ENCODE measurements at regions not wholly inside any gene's neighbourhood (a gene's known extent, or its start where the extent isn't known, plus 50 kb on each side); places are given as distances from the start of the nearest gene placed in this dataset.

DNA sequence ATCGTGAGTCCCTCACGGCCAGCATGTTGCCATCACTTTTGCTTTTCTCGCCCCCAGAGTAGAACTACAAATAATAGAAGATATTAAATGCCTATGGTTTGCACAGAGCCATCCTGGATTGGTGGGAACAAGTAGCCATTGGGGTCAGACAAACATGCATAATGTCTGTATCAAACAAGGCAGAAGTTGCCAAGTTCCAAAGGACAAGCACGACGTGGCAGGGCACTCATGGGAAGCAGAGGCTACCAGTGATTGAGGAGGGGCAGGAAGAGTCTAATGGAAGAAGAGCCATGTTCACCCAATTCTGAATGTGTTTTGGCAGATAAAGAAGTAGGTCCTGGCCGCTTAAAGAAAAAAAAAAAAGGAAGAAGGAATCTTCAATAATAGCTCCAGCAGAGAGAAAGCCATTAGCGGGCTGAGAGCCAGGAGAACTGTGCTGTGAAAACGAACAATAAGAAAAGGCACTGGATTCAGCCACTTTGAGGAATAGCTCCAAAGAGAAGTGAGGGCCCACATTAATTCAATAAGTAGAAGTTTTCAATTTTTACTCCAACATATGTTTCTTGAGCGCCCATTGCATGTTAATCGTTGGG is 153.7 kb upstream of the ADCY2 start:
- H3K9me3 ChIP-seq (ENCODE audit: control insufficient read depth, insufficient read depth, low read length): no peaks in the 10 kb centered on the region
- no peak overlapping the region for H3K4me3 ChIP-seq (ENCODE audit: low read length)
- no peaks in the 10 kb centered on the region for H3K79me2 ChIP-seq (ENCODE audit: control insufficient read depth, low read length)
- H3K27me3 ChIP-seq (ENCODE audit: control insufficient read depth, low read length): no peaks in the 10 kb centered on the region
- H3F3A ChIP-seq (ENCODE audit: control insufficient read depth, insufficient read depth): no peaks in the 10 kb centered on the region
- no peaks in the 10 kb centered on the region for H3K36me3 ChIP-seq (ENCODE audit: control insufficient read depth, low read length)
- H4K20me1 ChIP-seq (ENCODE audit: control insufficient read depth, insufficient read depth, low read depth, low read length): no peaks in the 10 kb centered on the region
- no peaks in the 10 kb centered on the region for H3K9me2 ChIP-seq (replicated peaks; ENCODE audit: control insufficient read depth, low read length)
- no peak overlapping the region for H3K4me2 ChIP-seq (ENCODE audit: low read length)
- no peaks in the 10 kb centered on the region for H3K4me1 ChIP-seq (ENCODE audit: control insufficient read depth, low read length)
- H3K27ac ChIP-seq (ENCODE audit: low read depth, low read length): no peak overlapping the region
- TF ChIP-seq, protein P1, sequence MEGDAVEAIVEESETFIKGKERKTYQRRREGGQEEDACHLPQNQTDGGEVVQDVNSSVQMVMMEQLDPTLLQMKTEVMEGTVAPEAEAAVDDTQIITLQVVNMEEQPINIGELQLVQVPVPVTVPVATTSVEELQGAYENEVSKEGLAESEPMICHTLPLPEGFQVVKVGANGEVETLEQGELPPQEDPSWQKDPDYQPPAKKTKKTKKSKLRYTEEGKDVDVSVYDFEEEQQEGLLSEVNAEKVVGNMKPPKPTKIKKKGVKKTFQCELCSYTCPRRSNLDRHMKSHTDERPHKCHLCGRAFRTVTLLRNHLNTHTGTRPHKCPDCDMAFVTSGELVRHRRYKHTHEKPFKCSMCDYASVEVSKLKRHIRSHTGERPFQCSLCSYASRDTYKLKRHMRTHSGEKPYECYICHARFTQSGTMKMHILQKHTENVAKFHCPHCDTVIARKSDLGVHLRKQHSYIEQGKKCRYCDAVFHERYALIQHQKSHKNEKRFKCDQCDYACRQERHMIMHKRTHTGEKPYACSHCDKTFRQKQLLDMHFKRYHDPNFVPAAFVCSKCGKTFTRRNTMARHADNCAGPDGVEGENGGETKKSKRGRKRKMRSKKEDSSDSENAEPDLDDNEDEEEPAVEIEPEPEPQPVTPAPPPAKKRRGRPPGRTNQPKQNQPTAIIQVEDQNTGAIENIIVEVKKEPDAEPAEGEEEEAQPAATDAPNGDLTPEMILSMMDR (IDR thresholded peaks at IDR 0.05; ENCODE audit: low read depth, low read length, poor library complexity, severe bottlenecking): no peak

DNA sequence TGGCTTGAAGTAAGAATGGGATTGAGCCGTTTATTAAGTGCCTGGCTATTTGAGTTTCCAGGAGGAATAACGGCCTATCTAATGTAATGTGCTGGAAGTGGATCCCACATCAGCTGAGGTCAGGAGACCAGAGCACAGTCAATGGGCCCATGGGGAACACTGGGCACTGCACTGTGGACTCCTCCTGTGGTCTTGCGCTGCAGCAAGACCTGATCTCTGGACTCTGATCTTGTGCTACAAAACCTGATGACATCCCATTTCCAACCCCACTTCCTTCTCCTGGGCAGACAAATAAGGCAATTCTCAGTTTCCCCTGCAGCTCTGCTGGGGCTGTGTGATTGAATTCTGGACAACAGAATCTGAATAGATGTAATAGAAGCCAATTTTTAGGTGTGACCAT is 151.7 kb upstream of the ADCY2 start:
- H3K79me2 ChIP-seq (ENCODE audit: control insufficient read depth, low read length): no peaks in the 10 kb centered on the region
- TF ChIP-seq EZH2phosphoT487 (IDR thresholded peaks at IDR 0.05; ENCODE audit: borderline replicate concordance, low read length): no peak
- TF ChIP-seq, protein P1 (IDR thresholded peaks at IDR 0.05; ENCODE audit: low read depth, low read length, poor library complexity, severe bottlenecking): no peak

DNA sequence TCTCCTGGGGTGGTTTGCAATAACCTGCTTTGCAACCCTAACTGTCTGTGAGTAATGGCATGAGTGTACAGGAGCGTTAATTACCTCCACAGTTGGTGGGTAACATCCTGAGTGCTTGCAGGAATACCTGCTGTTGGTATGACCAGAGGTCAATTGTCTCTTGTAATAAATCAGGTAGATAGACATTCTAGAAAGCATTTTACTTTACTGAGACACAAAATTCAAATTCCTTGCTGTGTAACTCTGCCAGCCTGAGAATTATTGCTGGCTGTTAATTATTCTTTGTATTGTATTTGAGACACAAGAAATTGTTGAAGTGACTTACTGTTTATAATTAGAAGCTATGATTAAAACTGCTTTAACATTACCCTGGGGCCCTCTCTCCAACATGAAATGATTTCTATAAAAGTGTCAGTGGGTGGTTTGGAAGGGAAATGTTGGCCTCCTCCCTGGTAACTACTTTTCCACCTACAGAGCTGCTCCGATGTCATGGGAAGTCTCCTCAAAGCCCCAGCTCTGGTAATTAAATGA is 150.8 kb upstream of the ADCY2 start:
- H3K27ac ChIP-seq (ENCODE audit: low read depth, low read length): no peak overlapping the region
- H4K20me1 ChIP-seq (ENCODE audit: control insufficient read depth, insufficient read depth, low read depth, low read length): no peaks in the 10 kb centered on the region
- no peak for TF ChIP-seq EZH2phosphoT487 (IDR thresholded peaks at IDR 0.05; ENCODE audit: borderline replicate concordance, low read length)
- TF ChIP-seq, protein P1 (IDR thresholded peaks at IDR 0.05; ENCODE audit: low read depth, low read length, poor library complexity, severe bottlenecking): no peak
- no peaks in the 10 kb centered on the region for H3F3A ChIP-seq (ENCODE audit: control insufficient read depth, insufficient read depth)
- H3K9me3 ChIP-seq (ENCODE audit: control insufficient read depth, insufficient read depth, low read length): no peaks in the 10 kb centered on the region
- H3K36me3 ChIP-seq (ENCODE audit: control insufficient read depth, low read length): no peaks in the 10 kb centered on the region
- no peak overlapping the region for H3K4me2 ChIP-seq (ENCODE audit: low read length)
- no peaks in the 10 kb centered on the region for H3K79me2 ChIP-seq (ENCODE audit: control insufficient read depth, low read length)
- no peaks in the 10 kb centered on the region for H3K27me3 ChIP-seq (ENCODE audit: control insufficient read depth, low read length)
- H3K9me2 ChIP-seq (replicated peaks; ENCODE audit: control insufficient read depth, low read length): no peaks in the 10 kb centered on the region
- H3K4me1 ChIP-seq (ENCODE audit: control insufficient read depth, low read length): no peaks in the 10 kb centered on the region
- no peak overlapping the region for H3K4me3 ChIP-seq (ENCODE audit: low read length)

More for the DNA sequence above, 151.7 kb upstream of the ADCY2 start:
- Histone ChIP-seq H3K4me3 (ENCODE audit: low read length) (no peak overlapping the region), H4K20me1 (ENCODE audit: control insufficient read depth, insufficient read depth, low read depth, low read length) (no peaks in the 10 kb centered on the region), H3K4me1 (ENCODE audit: control insufficient read depth, low read length) (no peaks in the 10 kb centered on the region), H3K27me3 (ENCODE audit: control insufficient read depth, low read length) (no peaks in the 10 kb centered on the region), H3K9me3 (ENCODE audit: control insufficient read depth, insufficient read depth, low read length) (no peaks in the 10 kb centered on the region), H3K36me3 (ENCODE audit: control insufficient read depth, low read length) (no peaks in the 10 kb centered on the region), H3K4me2 (ENCODE audit: low read length) (no peak overlapping the region), H3K9me2 (replicated peaks; ENCODE audit: control insufficient read depth, low read length) (no peaks in the 10 kb centered on the region), H3K27ac (ENCODE audit: low read depth, low read length) (no peak overlapping the region), H3F3A (ENCODE audit: control insufficient read depth, insufficient read depth) (no peaks in the 10 kb centered on the region)
